Left ventricle myocardium superior (tissue), 1 donor: ENCODE measurements at regions not wholly inside any gene's neighbourhood (a gene's known extent, or its start where the extent isn't known, plus 50 kb on each side); places are given as distances from the start of the nearest gene placed in this dataset.
"Not testable (repeated sequence)": the region's sequence is repeated elsewhere in the genome, so short reads cannot be mapped to it uniquely, and the experiment has no call there.

ENCODE experiments used
- ATAC-seq: fragments of 200-7000 bp; cut with Tn5 transposase; one replicate; pipeline ENCODE4 v1.9.1; 2020; ENCODE audit warnings: mild to moderate bottlenecking, moderate library complexity
- DNase-seq: peaks from one replicate; pipeline ENCODE4 v3.0.0-alpha.2; 2020
- intact Hi-C: fragments of 100-400 bp; cut with micrococcal nuclease; formaldehyde crosslinking; loops from one replicate; pipeline ENCODE4 v1.11.0; 2022
- donor health status: DM: no; HTN: yes; CAD: no; lungs with severe emphysema.

DNA sequence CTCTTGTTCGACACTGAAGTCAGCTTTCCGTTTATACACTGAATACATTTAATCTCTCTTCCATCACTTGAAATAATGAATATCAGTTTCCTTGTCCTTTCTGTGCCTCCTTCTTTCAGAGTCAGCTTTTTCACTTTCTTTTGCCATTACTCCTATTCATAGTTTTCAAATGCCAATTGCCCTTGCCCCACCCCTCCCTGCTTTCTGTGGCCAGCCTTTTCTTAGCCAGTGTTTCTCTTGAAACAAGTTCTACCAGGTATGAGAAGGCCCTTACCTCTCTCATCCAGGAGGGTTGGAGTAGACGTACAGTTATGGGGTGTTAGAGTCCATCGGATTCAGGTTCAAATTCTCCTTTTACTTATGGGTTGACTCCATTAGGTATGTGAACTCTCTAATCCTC is 574.7 kb upstream of the SEMA6A start:
- intact Hi-C loops: no loop called here

DNA sequence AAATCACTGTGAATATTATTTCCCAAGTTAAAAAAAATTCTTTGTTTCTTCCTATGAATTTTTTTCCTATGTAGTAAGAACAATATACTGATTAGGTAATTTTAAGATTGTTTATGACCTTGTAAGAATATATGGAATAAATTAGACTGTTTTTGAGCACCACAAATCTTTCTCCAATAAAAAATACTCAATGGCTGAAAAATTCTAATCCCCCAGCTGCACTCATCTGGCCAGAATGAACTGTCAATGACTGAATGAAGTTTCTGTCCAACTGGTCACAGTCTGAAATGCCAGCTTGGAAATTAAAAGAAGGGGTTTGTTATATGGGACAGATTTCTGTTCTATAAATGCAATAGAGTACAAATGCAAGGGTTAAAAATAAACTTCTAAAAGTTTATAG is 569.5 kb upstream of the SEMA6A start:
- intact Hi-C loops: no loop called here
- no peak for ATAC-seq
- no peak for DNase-seq

More for the DNA sequence above, 574.7 kb upstream of the SEMA6A start:
- DNase-seq: no peak
- ATAC-seq: no peak

DNA sequence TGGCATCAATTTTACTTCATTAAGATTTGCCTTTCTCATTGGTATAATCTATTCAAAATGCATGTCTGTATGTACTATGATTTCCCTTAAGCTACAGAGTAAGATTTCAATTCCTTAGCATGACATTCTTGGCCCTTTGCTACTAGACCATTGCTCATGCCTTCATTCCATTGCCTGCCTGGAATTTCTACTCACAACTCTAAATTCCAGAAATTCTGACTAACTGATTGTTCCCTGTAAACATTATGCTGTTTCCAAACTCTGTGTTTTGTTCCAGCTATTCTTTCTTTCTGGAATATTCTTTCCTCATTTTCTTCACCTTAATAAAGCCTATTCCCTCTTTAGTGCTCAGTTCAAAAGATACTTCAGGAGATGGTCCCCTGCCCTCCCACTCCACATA is 568.8 kb upstream of the SEMA6A start:
- ATAC-seq: no peak
- intact Hi-C loops: no loop called here

DNA sequence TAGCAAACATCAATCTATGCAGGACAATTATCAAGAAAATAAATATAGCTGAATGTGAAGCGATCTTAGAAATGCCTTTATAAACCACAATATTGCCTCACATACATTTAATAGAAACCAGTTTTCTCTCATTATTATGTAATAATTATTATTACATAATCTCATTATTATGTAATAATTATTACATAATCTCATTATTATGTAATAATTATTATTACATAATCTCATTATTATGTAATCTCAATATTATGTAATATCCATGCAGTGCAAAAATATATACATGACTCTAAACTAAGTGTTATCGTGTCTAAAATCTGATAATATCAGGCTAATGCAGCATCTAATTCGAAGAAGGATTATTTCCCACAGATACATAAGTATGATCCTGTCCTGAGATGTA is 563.9 kb upstream of the SEMA6A start:
- DNase-seq: no peak
- intact Hi-C loops: no loop called here
- no peak for ATAC-seq

More for the DNA sequence above, 568.8 kb upstream of the SEMA6A start:
- DNase-seq: no peak

DNA sequence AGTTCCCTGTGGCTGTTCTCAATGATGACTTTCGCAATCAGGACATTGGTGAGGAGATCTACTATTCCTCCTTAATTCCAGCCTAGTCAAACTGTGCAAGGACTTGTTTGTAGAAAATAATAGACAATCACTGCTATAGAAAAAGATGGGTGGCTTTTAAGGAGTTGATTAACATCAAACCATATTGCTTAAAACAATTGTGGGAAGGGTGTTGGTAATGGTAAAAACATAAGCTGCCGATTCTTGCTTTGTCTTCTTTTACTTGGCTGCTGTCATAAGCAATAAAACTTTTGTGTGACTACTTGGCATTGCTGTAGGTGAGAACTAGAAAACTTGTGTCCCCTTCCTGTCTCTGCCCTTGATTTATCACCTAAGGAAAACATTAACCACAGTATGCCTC is 561.2 kb upstream of the SEMA6A start:
- intact Hi-C loops: no loop called here
- DNase-seq (no peak), ATAC-seq (peak; percentile 34)

DNA sequence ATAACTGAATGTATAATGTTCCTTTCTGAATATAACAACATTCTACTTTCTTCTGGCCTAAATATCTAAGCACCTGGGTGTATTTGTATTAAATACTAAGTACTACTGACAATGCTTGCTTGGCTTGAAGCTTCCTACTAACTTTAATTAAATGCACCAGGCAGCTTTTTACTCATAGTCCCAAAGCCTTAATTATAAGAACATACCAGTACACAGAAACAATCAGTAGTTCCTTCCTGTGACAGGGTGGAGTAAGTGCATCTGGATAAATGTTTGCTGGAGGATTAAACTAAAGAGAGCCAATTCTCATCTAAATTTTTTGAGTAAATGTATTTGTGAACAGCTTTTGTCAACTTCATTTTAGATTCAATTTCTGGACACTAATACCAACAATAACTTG is 558.6 kb upstream of the SEMA6A start:
- DNase-seq: no peak
- intact Hi-C loops: no loop called here
- ATAC-seq: peak; percentile 24

DNA sequence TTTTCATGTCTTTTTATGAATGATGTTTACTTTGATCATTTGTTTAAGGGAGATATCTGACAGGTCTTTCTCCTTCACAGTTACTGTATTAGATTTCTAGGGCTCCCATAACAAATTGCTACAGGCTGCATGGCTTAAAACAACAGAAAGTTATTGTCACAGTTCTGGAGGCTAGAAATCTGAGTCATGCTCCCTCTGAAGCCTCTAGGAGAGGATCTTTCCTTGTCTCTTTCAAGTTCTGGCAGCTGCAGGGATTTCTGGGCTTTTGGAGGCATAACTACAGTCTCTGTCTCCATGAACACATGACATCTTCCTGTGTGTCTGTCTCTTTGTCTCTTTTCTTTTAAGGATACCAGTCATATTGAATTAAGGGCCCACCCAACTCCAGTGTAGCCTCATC is 557.3 kb upstream of the SEMA6A start:
- ATAC-seq: no peak
- intact Hi-C loops: no loop called here
- DNase-seq: no peak

DNA sequence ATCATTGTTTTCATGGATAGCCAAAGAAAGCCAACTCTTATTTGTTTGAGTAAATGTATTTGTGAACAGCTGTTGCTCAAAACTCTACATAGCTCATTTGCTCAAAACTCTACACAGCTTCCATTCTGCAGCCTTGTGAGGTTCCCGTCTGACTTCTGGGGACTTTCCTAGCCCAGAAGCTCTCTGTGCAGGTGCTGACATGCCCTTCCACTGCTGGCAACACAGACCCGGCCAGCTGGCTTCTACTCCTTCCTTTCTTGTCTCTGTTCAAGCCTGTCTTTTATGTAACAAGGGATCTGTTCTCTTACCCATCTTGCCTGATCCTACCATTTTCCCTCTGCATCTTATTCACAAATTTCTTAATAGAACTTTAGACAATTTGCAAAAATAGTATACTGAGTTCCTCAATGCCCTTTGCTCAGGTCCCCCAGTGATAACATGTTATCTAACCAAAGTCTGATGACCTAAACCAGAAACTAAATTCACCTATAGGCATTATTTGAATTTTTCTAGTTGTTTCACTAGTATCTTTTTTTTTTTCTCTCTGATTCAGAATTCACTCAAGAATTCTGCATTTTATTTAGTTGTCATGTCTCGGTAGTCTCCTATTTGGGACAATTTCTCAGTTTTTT is 556.5 kb upstream of the SEMA6A start:
- intact Hi-C loops: no loop called here
- no peak for ATAC-seq
- DNase-seq: no peak

DNA sequence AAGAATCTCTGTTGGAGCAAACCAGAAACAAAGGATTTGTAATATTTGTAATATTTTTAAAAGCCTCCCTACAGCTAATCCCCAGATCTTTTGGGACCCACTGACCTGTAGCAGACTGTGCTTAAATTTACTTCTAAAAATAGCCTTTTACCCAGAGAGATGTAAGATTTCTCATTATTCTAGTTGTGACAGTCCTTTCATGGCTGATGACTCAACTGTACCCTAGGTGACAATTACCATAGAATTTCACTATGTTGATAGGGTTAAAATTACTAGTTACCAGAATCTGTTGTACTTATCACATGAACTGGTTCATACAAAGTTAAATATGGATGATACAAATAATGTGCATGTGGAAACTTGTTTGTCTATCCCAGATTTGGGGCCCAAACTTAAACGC is 543.9 kb upstream of the SEMA6A start:
- no peak for DNase-seq
- ATAC-seq: no peak
- intact Hi-C loops: no loop called here

DNA sequence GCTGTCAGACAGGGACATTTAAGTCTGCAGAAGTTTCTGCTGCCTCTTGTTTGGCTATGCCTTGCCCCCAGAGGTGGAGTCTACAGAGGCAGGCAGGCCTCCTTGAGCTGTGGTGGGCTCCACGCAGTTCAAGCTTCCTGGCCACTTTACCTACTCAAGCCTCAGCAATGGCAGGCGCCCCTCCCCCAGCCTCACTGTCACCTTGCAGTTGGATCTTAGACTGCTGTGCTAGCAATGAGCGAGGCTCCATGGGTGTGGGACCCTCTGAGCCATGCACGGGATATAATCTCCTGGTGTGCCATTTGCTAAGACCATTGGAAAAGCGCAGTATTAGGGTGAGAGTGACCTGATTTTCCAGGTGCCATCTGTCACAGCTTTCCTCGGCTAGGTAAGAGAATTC is 542.7 kb upstream of the SEMA6A start:
- intact Hi-C loops, DNase-seq, ATAC-seq: not testable (repeated sequence)

DNA sequence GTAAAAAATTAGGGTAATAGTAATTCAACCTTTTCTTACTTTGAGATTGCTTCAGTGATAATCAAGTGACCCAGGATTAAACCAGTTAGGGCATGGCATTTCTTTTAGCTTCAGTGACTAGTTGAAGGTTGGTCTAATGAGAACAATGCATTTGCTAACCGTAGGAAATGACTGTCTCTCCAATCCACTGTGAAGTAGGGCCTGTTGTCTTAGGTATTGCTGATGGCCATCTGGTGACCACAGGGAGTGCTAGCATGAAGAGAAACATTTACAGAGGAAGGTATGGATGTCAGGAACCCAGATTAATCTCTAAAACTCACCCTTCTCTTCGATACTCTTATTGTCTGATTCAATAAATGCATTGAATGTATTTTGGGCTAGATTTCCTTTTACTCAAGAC is 535.9 kb upstream of the SEMA6A start:
- ATAC-seq: no peak
- intact Hi-C loops: no loop called here

DNA sequence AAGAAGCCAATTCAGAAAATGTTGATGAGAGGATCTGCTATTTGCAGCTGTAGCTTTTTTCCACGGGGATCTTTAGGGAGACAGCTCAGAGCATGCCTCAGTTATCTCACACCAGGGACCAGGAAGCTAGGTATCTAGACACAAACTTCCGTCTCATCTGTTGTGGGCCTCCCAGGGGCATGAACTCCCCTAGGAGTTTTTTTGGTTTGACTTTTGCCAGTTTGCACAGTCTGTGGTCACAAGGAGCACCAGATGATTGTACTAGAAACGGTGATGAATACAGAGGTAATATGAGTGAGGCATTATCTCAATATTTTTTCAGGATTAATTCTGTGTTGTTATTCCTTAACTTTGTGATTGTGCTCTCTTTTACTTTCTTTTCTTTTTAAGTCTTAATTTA is 533.2 kb upstream of the SEMA6A start:
- intact Hi-C loops: no loop called here
- ATAC-seq (no peak), DNase-seq (no peak)

More for the DNA sequence above, 535.9 kb upstream of the SEMA6A start:
- DNase-seq: no peak

DNA sequence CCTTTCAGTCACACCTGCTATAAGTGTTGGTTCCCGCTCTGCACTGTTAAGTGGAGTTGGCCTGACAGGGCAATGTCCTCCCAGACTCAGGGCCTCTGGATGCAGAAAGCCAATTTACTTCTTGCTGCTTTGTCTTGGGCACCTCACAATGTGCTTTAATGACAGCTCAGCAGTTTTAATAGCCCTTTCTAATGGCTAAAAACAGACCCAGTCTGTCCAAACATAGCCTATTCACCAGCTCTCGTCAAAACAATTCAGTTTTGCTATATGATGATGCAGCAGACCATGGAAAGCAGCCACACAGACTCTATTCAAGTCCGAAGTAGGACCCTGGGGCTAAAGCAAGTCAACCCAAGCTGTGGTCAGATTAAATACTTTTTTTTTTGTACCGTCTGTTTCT is 529.1 kb upstream of the SEMA6A start:
- no peak for DNase-seq
- intact Hi-C loops: no loop called here
- ATAC-seq: no peak

DNA sequence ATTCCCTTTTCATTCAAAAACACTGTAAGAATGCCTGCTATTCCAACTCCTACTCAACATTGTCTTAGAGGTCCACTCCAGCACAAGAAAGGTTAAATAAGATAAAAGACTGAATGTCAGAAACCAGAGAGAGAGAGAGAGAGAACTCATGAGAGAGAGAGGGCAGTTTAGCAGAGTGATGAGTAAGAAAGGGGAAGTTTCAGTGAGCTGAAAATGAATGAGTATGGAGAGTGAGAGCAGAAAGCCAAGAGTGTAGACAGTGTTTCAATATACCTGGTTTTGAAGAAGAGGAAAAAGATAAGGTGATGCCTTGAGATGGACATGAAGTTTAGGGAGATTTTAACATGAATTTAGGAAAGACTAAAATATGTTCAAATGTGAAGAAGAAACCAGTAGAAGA is 528.0 kb upstream of the SEMA6A start:
- intact Hi-C loops: no loop called here
- DNase-seq: no peak
- no peak for ATAC-seq

DNA sequence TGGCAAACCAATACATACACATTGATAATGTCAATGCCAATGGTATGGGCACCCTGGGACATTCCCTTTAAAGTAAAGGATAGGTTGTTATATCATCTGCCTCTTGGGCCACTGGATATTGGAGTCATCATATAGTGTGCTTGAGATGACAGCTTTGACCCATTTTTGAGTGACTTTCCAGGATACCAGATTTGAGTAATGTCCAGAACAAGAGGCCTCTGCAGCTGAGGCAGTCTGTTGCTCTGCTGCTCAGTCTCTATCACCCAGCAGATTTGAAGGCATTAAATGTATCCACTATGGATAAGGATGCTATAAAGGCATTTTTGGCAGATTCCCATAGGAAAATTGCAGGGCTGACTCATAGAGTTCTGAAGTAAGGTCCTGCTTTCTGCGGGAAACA is 525.6 kb upstream of the SEMA6A start:
- ATAC-seq (no peak), DNase-seq (no peak)
- intact Hi-C loops: no loop called here

DNA sequence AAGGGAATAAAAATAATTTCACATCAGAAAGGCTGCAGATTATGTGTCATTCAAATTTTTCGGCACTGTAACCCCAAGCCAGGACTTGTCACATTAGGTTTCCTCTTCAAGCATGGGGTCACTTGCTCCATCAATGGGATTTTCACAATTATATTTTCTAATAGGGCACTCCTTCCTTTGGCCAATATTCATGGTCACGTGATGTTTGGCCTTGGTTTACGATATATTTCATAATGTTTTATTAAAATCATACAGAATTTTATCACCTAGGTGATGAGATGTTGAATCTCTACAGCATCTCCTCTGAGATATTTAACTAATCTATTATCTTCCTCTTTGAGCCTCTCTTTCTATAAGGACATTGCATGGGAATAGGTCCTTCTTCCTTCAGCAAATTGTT is 523.5 kb upstream of the SEMA6A start:
- no peak for ATAC-seq
- intact Hi-C loops: no loop called here
- DNase-seq: no peak

DNA sequence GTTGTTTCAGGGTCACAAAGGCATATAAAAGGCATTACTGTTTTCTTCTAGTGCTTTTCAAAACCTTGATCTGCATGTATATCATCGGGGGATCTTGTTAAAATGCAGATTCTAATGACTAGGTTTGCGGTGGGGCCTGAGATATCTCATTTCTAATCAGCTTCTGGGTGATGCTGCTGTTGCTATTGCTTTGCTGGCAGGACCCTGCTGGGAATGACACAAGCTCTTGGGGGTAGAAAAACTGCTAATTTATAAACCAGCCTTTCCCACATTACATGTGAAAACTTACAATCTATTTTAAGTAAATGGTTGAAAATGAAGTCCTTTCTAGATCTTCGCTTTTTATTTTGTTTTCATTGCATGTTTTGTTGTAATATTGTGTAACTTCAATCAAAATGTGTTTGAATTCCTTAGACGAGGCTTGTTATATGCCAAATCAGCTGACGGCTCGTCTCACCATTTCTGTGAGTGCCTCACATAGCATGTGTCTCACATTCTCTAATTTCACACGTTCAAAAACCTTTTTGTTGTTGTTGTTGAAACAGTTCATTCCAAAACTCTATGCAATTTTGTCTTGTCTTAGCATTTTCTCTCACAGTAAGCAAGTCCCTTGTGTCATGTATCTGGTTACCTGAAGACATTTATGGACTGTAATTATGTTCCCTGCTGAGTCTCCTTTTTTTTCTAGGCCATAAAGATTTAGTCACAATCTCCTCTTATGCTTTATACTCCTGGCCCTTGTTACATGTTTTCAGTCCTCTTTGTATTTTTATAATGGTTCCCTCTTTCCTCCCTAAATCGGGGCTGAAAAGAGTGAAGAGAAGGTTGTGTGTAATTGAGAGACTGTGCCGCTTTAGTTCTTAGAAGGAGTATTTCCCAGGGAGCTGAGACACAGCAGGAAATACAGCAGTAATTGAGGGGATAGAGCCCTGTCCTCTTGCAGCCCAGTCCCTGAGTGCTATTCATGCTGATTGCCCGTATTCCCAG is 521.0 kb upstream of the SEMA6A start:
- no peak for DNase-seq
- intact Hi-C loops: no loop called here

DNA sequence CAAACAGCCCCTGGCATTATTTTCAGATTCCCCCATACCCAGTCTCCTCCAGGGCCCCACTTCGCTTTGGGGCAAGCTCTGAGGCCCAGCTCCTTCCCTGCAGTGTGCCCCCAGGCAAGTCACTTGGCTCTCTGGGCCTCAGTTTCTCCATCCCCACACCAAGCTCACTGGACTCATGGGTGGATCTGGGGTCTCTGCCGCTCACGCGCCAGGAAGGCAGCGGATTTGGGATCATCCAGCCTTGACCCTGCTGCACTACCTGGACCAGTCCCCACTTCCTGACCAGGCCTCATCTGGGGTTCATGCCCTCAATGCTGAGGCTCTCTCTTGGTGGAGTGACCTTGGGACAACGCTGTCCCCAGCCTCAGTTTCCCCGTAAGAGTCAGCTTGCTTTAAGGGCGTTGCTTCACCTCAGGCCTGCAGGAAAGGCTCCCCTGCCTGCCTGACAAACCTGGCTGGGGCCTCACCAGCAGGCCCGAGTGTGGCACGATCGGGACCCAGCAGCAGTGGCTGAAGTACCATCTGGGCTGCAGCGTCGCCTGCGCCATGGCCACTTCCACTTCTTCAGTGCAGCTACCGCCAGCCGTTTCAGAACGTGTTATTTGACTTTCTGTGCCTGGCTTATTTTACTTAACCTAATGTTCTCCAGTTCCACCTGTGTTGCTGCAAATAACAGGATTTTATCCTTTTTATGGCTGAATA is 519.6 kb upstream of the SEMA6A start:
- intact Hi-C loops: no loop called here
- DNase-seq: no peak
- ATAC-seq: no peak

More for the DNA sequence above, 521.0 kb upstream of the SEMA6A start:
- no peak for ATAC-seq

DNA sequence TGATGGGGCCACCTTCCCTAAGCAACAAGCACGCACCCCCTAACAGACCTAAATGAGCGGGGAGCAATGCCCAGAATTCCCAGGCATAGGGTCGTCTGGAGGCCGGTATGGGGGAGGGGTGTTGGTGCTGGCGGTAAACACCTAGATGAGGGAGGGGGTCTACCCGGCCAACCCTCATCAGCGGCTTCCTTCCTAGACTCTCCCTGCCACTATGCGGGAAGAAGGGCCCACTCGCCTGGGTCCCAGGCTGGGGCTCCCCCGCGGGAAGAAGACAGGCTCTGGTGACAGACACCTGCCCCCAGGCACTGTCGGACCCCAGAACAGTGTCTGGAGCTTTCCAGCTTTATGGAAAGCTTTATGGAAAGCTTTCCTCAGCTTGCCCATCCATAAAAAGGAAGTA is 519.0 kb upstream of the SEMA6A start:
- intact Hi-C loops: no loop called here
- no peak for DNase-seq
- ATAC-seq: no peak

DNA sequence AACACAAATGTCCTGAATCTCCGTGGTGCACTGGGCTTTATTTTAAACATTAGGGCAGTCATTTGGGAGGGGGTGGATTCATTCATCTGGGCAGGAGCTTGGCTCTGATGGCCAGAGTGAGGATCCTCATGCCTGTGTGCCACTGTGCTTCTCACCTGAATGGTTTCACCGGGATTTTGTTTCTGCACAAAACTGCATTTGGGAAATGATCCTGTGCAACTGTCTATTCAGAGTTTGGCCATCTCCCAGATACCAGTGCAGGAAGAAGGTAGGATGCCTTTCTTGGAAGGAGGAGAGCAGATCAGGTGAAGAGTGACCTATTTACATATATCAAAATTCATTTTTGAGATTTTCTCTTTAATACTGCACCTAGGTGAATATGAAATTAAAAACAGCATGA is 514.4 kb upstream of the SEMA6A start:
- no peak for ATAC-seq
- no peak for DNase-seq
- intact Hi-C loops: no loop called here
